K562 (cell line): ENCODE measurements at regions not wholly inside any gene's neighbourhood (a gene's known extent, or its start where the extent isn't known, plus 50 kb on each side); places are given as distances from the start of the nearest gene placed in this dataset.

Experiments
- ATF7 ChIP-seq: fragments of 450-650 bp; IDR thresholded peaks from 2 replicates; pipeline ENCODE4 v1.7.1; 2014; ENCODE audit warnings: mild to moderate bottlenecking, moderate library complexity
- BRF1 ChIP-seq: IDR thresholded peaks from 3 replicates; pipeline ENCODE4 v1.6.1; 2011; ENCODE audit warnings: borderline replicate concordance, mild to moderate bottlenecking; ENCODE audit not compliant: insufficient read length; ENCODE audit errors: extremely low read depth
- CTCF ChIP-seq, 3 experiments: IDR thresholded peaks in 2 of 3; conservative IDR thresholded peaks in 1 of 3; 2 replicates each; pipeline ENCODE4 v1.5.1; 2011 to 2012; ENCODE audit warnings: low read length in 3 of 3, mild to moderate bottlenecking in 3 of 3, control low read depth in 2 of 3, improper control_type of control experiment in 1 of 3, inconsistent platforms in 1 of 3, low read depth in 1 of 3, mixed read lengths in 1 of 3, moderate library complexity in 1 of 3; ENCODE audit not compliant: insufficient read depth in 2 of 3
- FOSL1 ChIP-seq: fragments of 200-800 bp; sonication (Bioruptor generic); conservative IDR thresholded peaks from 2 replicates; pipeline ENCODE4 v1.6.1; 2016; ENCODE audit warnings: missing genetic modification characterization, missing compliant biosample characterization
- SIN3B ChIP-seq: fragments of 450-650 bp; IDR thresholded peaks from 2 replicates; pipeline ENCODE4 v1.6.1; 2017; ENCODE audit warnings: low read depth, mild to moderate bottlenecking, moderate library complexity
- TARDBP ChIP-seq: fragments of 450-650 bp; IDR thresholded peaks from 2 replicates; pipeline ENCODE4 v1.6.1; 2016
- ZNF512 ChIP-seq: IDR thresholded peaks from 2 replicates; pipeline ENCODE4 v1.6.1; 2016; ENCODE audit warnings: missing genetic modification characterization, missing compliant biosample characterization

- TF ChIP-seq ZNF512 (tag) (no peak), BRF1 (no peak), TARDBP (no peak), ATF7 (no peak), SIN3B (no peak), CTCF (IDR thresholded peaks at IDR 0.05 in 2 of 3, conservative IDR thresholded peaks at IDR 0.05 in 1 of 3; ENCODE audit: insufficient read depth in 2 of 3, low read depth in 1 of 3, low read length in 3 of 3) (no peak), FOSL1 (tag) (no peak)
Observed at GRCh38 chr5:54733101-54733500, 215.5 kb downstream of the SNX18 start.
